Osteocyte (in vitro differentiated cells): ENCODE measurements at regions not wholly inside any gene's neighbourhood (a gene's known extent, or its start where the extent isn't known, plus 50 kb on each side); places are given as distances from the start of the nearest gene placed in this dataset.

Experiments
- DNase-seq: peaks from one replicate; pipeline ENCODE4 v3.0.0; 2021; ENCODE audit warnings: mixed read lengths; ENCODE audit not compliant: unreplicated experiment; ENCODE audit errors: extremely low spot score
- H3K27ac Mint-ChIP-seq: one replicate; pipeline ENCODE4 v1.8.0; 2021; ENCODE audit warnings: mild to moderate bottlenecking, mixed read lengths; ENCODE audit not compliant: unreplicated experiment
- H3K27me3 Mint-ChIP-seq: one replicate; pipeline ENCODE4 v1.8.0; 2021; ENCODE audit warnings: mixed read lengths; ENCODE audit not compliant: unreplicated experiment
- H3K36me3 Mint-ChIP-seq: one replicate; pipeline ENCODE4 v1.8.0; 2021; ENCODE audit warnings: mixed read lengths; ENCODE audit not compliant: unreplicated experiment
- H3K4me1 Mint-ChIP-seq: one replicate; pipeline ENCODE4 v1.8.0; 2021; ENCODE audit warnings: mixed read lengths; ENCODE audit not compliant: unreplicated experiment
- H3K4me3 Mint-ChIP-seq: one replicate; pipeline ENCODE4 v1.8.0; 2021; ENCODE audit warnings: mild to moderate bottlenecking, moderate library complexity, mixed read lengths; ENCODE audit not compliant: unreplicated experiment
- H3K9me3 Mint-ChIP-seq: one replicate; pipeline ENCODE4 v1.8.0; 2021; ENCODE audit warnings: mixed read lengths; ENCODE audit not compliant: unreplicated experiment
- TF ChIP-seq, protein P1 (sequence below): fragments of 200-600 bp; sonication (generic); IDR thresholded peaks from 2 replicates; pipeline ENCODE4 v1.5.0; 2021; ENCODE audit warnings: antibody characterized with exemption, mild to moderate bottlenecking, moderate library complexity

DNA sequence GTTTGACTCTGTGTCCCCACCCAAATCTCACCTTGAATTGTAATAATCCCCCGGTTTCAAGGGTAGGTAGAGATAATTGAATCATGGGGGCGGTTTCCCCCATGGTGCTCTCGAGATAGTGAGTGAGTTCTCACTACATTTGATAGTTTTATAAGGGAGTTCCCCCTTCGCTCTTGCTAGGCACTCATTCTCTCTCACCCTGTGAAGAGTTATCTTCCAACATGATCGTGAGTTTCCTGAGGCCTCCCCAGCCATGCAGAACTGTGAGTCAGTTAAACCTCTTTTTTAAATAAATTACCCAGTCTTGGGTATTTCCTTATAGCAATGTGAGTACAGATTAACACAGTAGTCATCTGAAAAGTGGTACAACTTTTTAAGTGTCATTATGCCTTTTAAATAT lies 913.5 kb upstream of the LRRN3 start:
- H3K27me3 Mint-ChIP-seq, result no peaks in the 10 kb centered on the region
- TF ChIP-seq, protein P1, sequence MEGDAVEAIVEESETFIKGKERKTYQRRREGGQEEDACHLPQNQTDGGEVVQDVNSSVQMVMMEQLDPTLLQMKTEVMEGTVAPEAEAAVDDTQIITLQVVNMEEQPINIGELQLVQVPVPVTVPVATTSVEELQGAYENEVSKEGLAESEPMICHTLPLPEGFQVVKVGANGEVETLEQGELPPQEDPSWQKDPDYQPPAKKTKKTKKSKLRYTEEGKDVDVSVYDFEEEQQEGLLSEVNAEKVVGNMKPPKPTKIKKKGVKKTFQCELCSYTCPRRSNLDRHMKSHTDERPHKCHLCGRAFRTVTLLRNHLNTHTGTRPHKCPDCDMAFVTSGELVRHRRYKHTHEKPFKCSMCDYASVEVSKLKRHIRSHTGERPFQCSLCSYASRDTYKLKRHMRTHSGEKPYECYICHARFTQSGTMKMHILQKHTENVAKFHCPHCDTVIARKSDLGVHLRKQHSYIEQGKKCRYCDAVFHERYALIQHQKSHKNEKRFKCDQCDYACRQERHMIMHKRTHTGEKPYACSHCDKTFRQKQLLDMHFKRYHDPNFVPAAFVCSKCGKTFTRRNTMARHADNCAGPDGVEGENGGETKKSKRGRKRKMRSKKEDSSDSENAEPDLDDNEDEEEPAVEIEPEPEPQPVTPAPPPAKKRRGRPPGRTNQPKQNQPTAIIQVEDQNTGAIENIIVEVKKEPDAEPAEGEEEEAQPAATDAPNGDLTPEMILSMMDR, result no peak
- H3K9me3 Mint-ChIP-seq, result no peaks in the 10 kb centered on the region
- H3K27ac Mint-ChIP-seq, result no peak overlapping the region
- no peak for DNase-seq
- no peaks in the 10 kb centered on the region for H3K36me3 Mint-ChIP-seq
- no peaks in the 10 kb centered on the region for H3K4me1 Mint-ChIP-seq
- no peak overlapping the region for H3K4me3 Mint-ChIP-seq

DNA sequence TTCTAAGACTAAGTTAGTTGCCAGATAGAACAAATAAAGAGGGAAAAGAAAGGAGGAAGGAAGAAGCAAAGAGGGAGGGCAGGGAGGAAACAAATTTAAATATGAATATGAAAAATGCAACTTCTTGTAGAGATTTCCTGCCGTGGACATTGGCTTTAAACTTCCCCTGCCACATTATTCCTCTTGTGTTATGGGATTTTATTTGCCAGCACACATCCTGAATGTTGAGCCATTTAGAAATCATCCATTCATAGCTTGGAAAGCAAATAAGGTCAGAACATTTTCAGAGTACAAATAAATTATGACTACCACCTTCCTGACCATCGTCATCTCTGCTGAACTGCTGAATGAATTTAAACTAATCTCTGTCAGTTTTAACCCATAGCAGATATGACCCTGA lies 911.9 kb upstream of the LRRN3 start:
- Mint-ChIP-seq H3K36me3 (no peaks in the 10 kb centered on the region), H3K4me3 (no peak overlapping the region), H3K4me1 (no peaks in the 10 kb centered on the region), H3K27me3 (no peaks in the 10 kb centered on the region), H3K9me3 (no peaks in the 10 kb centered on the region), H3K27ac (no peak overlapping the region)
- no peak for DNase-seq
- TF ChIP-seq, protein P1, result no peak

DNA sequence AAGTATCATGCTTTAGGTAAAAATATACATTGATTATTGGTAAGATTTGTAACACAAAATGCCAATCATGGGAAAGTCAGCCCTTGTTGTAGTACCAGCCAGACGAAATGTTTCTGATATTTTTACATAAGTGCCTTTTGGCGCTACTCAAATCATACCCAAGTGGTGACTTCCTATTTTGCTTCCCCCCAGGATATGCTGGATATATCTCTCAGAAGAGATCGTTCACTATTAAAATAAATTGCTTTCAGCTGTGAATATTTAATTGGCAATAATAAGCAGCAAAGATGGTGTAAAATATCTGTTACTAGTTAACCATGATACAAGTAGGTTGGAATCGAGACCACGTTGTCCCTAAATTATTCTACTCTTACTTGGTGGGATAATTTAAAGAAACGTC lies 909.2 kb upstream of the LRRN3 start:
- TF ChIP-seq, protein P1, result no peak
- H3K4me3 Mint-ChIP-seq, result no peak overlapping the region

DNA sequence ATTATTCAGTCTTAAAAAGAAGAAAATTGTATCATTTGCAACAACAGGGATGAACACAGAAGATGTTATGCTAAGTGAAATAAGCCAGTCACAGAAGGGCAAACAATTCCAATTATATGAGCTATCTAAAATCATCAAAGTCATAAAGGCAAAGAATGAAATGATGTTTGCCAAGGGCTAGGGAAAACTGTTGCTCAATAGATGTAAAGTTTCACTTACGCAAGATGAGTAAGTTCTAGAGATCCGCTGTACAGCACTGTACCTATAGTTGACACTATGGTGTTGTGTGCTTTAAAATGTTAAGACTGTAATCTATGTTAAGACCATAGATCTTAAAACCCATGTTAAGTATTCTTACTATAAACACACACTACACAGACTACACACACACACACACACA lies 904.6 kb upstream of the LRRN3 start:
- Mint-ChIP-seq H3K4me1 (peaks cover 12% of the 10 kb centered on the region), H3K4me3 (no peak overlapping the region), H3K9me3 (peaks cover 14% of the 10 kb centered on the region), H3K36me3 (no peaks in the 10 kb centered on the region), H3K27me3 (no peaks in the 10 kb centered on the region), H3K27ac (no peak overlapping the region)
- TF ChIP-seq, protein P1, result no peak
- DNase-seq, result no peak

More for the DNA sequence above, 909.2 kb upstream of the LRRN3 start:
- peaks cover 1% of the 10 kb centered on the region for H3K4me1 Mint-ChIP-seq
- no peak overlapping the region for H3K27ac Mint-ChIP-seq
- no peak for DNase-seq
- no peaks in the 10 kb centered on the region for H3K36me3 Mint-ChIP-seq
- no peaks in the 10 kb centered on the region for H3K27me3 Mint-ChIP-seq
- peaks cover 4% of the 10 kb centered on the region for H3K9me3 Mint-ChIP-seq

DNA sequence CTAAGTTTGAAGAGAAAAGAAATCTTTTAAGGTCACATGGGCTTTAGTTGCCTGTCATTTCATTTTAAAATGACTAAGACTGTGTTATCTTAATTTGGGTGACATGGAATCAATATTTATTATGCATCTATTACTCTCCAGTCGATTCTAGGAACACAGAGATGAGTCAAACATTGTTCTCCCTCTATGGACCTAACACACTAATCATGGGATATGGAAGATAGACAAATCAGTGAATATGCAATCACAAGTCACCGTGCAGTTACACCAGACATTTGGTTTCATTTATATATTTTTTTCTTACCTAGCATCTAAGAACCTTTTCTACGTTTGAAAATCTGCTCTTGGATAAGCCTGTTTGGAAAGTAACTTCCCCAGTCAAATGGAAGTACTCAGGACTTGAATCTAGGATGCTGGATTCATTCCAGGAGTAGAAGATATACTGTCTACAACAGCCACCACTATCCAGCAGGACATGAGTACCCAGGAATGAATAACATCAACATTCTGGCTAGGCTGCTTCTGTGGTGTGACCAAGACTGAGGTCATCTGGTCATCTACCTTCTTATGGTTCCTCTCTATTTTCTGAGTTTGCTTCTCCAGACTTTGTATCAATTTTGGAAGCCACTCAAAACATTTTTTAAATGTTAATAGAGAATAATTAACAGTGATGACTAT lies 902.9 kb upstream of the LRRN3 start:
- H3K9me3 Mint-ChIP-seq, result peaks cover 14% of the 10 kb centered on the region
- peaks cover 12% of the 10 kb centered on the region for H3K4me1 Mint-ChIP-seq
- TF ChIP-seq, protein P1, result no peak
- H3K27me3 Mint-ChIP-seq, result no peaks in the 10 kb centered on the region
- DNase-seq, result no peak
- H3K36me3 Mint-ChIP-seq, result no peaks in the 10 kb centered on the region
- no peak overlapping the region for H3K27ac Mint-ChIP-seq
- H3K4me3 Mint-ChIP-seq, result no peak overlapping the region
